Endothelial cell of umbilical vein (primary cell): ENCODE measurements at regions not wholly inside any gene's neighbourhood (a gene's known extent, or its start where the extent isn't known, plus 50 kb on each side); places are given as distances from the start of the nearest gene placed in this dataset.
A peak's percentile ranks its signal among the peaks of the same experiment; 100 is the strongest.

Experiments
- BruUV-seq: library from RNA; stranded (reverse); fragments of 400-500 nt; replicated peaks from 2 replicates; lab custom pipeline; 2021; lab: Mats Ljungman, UMichigan
- CTCF ChIA-PET: fragments of 300-600, 350-600 bp; sonication (Branson Sonifier 250); formaldehyde crosslinking; loops from one replicate; lab custom pipeline; 2021; ENCODE audit warnings: antibody characterized with exemption, inconsistent platforms; lab: Charles Lee
- POLR2A ChIA-PET: fragments of 300-600, 350-600 bp; sonication (Branson Sonifier 250); formaldehyde crosslinking; loops from one replicate; lab custom pipeline; 2021; ENCODE audit warnings: antibody characterized with exemption, inconsistent platforms; lab: Charles Lee
- DNase-seq: peaks from one replicate; pipeline ENCODE4 v3.0.0-alpha.2; 2011; ENCODE audit warnings: low read depth, low spot score
- FAIRE-seq: peaks from 2 replicates; lab custom pipeline; 2011; peaks lifted over from hg19 to GRCh38; lab: Jason Lieb, UNC
- H2AFZ ChIP-seq: 2 replicates; pipeline ENCODE4 v1.6.0; 2012; ENCODE audit warnings: low read depth, low read length, control low read depth, inconsistent platforms
- H3K27ac ChIP-seq: 2 replicates; pipeline ENCODE4 v1.5.1; 2011; ENCODE audit warnings: low read depth, mild to moderate bottlenecking, control low read depth, low read length, moderate library complexity; ENCODE audit not compliant: insufficient read depth
- H3K27me3 ChIP-seq, 2 experiments: 2 replicates each; pipeline versions ENCODE4 v1.6.0 to v1.6.1; 2011; ENCODE audit warnings: low read length in 2 of 2, mixed read lengths in 1 of 2; ENCODE audit not compliant: control insufficient read depth in 2 of 2, insufficient read depth in 2 of 2
- H3K36me3 ChIP-seq, 2 experiments: 2 replicates in 1 of 2; 3 replicates in 1 of 2; pipeline ENCODE4 v1.5.1; 2011; ENCODE audit warnings: low read length in 2 of 2, mild to moderate bottlenecking in 1 of 2, moderate library complexity in 1 of 2; ENCODE audit not compliant: control insufficient read depth in 2 of 2, insufficient read depth in 2 of 2; ENCODE audit errors: extremely low read depth in 1 of 2
- H3K4me1 ChIP-seq: 3 replicates; pipeline ENCODE4 v1.5.1; 2011; ENCODE audit warnings: mild to moderate bottlenecking, low read length; ENCODE audit not compliant: control insufficient read depth, insufficient read depth; ENCODE audit errors: extremely low read depth
- H3K4me2 ChIP-seq: 2 replicates; pipeline ENCODE4 v1.6.1; 2011; ENCODE audit warnings: low read length, control low read depth, mixed read lengths; ENCODE audit not compliant: insufficient read depth
- H3K4me3 ChIP-seq, 3 experiments: fragments of 200-600 bp in 1 of 3; sonication (generic), shearing (Covaris generic) in 1 of 3; replicated peaks in 1 of 3; 2 replicates each; pipeline ENCODE4 v1.5.1; 2011 to 2016; ENCODE audit warnings: control low read depth in 3 of 3, low read length in 3 of 3, mild to moderate bottlenecking in 2 of 3, inconsistent platforms in 1 of 3, low read depth in 1 of 3, moderate library complexity in 1 of 3; ENCODE audit not compliant: insufficient read depth in 1 of 3
- H3K79me2 ChIP-seq: 2 replicates; pipeline ENCODE4 v1.6.0; 2012; ENCODE audit warnings: low read length, inconsistent platforms; ENCODE audit not compliant: control insufficient read depth, insufficient read depth
- H3K9ac ChIP-seq: replicated peaks from 2 replicates; pipeline ENCODE3; 2011; ENCODE audit warnings: low read length, control low read depth; ENCODE audit not compliant: insufficient read depth; ENCODE audit errors: extremely low read depth
- H3K9me1 ChIP-seq: replicated peaks from 3 replicates; pipeline ENCODE4 v1.6.0; 2011; ENCODE audit warnings: mild to moderate bottlenecking, low read length; ENCODE audit not compliant: control insufficient read depth, insufficient read depth; ENCODE audit errors: extremely low read depth
- H3K9me3 ChIP-seq: replicated peaks from 2 replicates; pipeline ENCODE4 v1.5.1; 2012; ENCODE audit warnings: low read length, inconsistent platforms; ENCODE audit not compliant: control insufficient read depth, insufficient read depth
- H4K20me1 ChIP-seq: replicated peaks from 2 replicates; pipeline ENCODE3; 2011; ENCODE audit warnings: mild to moderate bottlenecking, low read length; ENCODE audit not compliant: control insufficient read depth, insufficient read depth; ENCODE audit errors: extremely low read depth
- EZH2 ChIP-seq: IDR thresholded peaks from 2 replicates; pipeline ENCODE4 v1.6.1; 2012; ENCODE audit warnings: borderline replicate concordance, low read depth, mild to moderate bottlenecking, moderate library complexity, low read length, inconsistent platforms; ENCODE audit not compliant: severe bottlenecking
- FOS ChIP-seq: IDR thresholded peaks from 2 replicates; pipeline ENCODE4 v1.6.1; 2011; ENCODE audit warnings: mild to moderate bottlenecking, low read length, moderate library complexity, borderline replicate concordance; ENCODE audit not compliant: insufficient read depth
- GATA2 ChIP-seq: IDR thresholded peaks from 2 replicates; pipeline ENCODE4 v1.7.0; 2011; ENCODE audit warnings: low read depth, mild to moderate bottlenecking, moderate library complexity, mixed read lengths, low read length; ENCODE audit not compliant: insufficient read length, insufficient read depth
- JUN ChIP-seq: IDR thresholded peaks from 2 replicates; pipeline ENCODE4 v1.6.1; 2011; ENCODE audit warnings: borderline replicate concordance, low read depth; ENCODE audit not compliant: insufficient read length, insufficient read depth
- MYC ChIP-seq: IDR thresholded peaks from one replicate; pipeline ENCODE4 v1.6.1; 2011; ENCODE audit warnings: mild to moderate bottlenecking, low read depth, low read length
- POLR2A ChIP-seq: IDR thresholded peaks from 2 replicates; pipeline ENCODE4 v1.6.1; 2012; ENCODE audit warnings: low read depth, mild to moderate bottlenecking, control low read depth, low read length
- POLR2AphosphoS5 ChIP-seq: IDR thresholded peaks from 2 replicates; pipeline ENCODE4 v1.6.1; 2012; ENCODE audit warnings: low read depth, mild to moderate bottlenecking, control low read depth, low read length, moderate library complexity; ENCODE audit not compliant: insufficient read depth
- dilution Hi-C: fragments of 300-500 bp; cut with MboI; formaldehyde crosslinking; loops from one replicate; pipeline ENCODE4 v1.15.0; 2019; ENCODE audit warnings: low sequenced_read_pairs; ENCODE audit not compliant: extremely low pct_ligation_motif_present
- intact Hi-C: fragments of 100-400 bp; cut with micrococcal nuclease; formaldehyde crosslinking; loops from one replicate; pipeline ENCODE4 v1.10.0; 2022
- TF ChIP-seq, protein P1 (sequence below), 2 donors: IDR thresholded peaks; 1 replicate in 1 of 2; 2 replicates in 1 of 2; pipeline ENCODE4 v1.5.1; 2011; ENCODE audit warnings: low read length in 2 of 2, mild to moderate bottlenecking in 2 of 2, moderate library complexity in 2 of 2, control low read depth in 1 of 2, inconsistent platforms in 1 of 2, low read depth in 1 of 2; ENCODE audit not compliant: insufficient read depth in 1 of 2; ENCODE audit errors: extremely low read depth in 1 of 2
- TF ChIP-seq, protein P2 (sequence below): IDR thresholded peaks from 2 replicates; pipeline ENCODE4 v1.6.1; 2011; ENCODE audit not compliant: insufficient read depth, insufficient read length

DNA sequence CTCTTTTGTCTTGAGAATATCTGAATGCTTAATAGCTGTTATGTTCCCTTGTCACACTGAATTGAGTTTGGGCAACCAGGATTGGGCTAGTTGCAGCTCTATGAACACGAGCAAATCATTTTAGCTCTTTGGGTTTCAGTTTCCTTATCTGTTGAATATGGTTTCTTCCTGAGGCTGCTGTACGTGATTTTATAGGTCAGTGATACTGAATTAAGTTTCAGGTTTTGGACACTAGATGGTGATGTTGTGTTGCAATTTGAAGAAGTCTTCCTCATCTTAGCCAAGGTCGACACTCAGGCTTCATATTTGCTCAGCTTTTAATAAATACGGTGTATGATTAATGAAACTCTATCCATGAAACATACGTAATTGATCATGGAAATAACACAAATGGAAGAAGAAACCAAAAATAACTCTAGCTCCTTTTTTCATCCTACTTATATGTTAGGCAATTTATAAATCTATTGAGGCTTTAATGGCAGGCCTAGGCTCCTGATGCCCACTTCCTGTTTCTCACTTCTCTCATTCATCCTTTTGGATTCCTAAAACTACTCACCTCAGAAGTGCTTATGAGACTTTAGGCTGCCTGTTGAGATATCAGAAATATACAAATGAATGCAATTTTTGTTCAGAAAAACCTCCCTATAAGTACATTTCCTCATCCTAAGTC lies 354.1 kb upstream of the MAP3K7 start:
- no peaks in the 10 kb centered on the region for H3K79me2 ChIP-seq
- FAIRE-seq (peak; percentile 71), DNase-seq (peak; percentile 75)
- POLR2A ChIA-PET = no interaction called here
- H3K9ac ChIP-seq = no peak overlapping the region
- H3K4me1 ChIP-seq = no peaks in the 10 kb centered on the region
- no peaks in the 10 kb centered on the region for H3K9me3 ChIP-seq
- H3K4me2 ChIP-seq = peak overlapping the region; percentile 8
- no peak overlapping the region for H3K27ac ChIP-seq
- TF ChIP-seq EZH2 = no peak
- TF ChIP-seq, protein P1, sequence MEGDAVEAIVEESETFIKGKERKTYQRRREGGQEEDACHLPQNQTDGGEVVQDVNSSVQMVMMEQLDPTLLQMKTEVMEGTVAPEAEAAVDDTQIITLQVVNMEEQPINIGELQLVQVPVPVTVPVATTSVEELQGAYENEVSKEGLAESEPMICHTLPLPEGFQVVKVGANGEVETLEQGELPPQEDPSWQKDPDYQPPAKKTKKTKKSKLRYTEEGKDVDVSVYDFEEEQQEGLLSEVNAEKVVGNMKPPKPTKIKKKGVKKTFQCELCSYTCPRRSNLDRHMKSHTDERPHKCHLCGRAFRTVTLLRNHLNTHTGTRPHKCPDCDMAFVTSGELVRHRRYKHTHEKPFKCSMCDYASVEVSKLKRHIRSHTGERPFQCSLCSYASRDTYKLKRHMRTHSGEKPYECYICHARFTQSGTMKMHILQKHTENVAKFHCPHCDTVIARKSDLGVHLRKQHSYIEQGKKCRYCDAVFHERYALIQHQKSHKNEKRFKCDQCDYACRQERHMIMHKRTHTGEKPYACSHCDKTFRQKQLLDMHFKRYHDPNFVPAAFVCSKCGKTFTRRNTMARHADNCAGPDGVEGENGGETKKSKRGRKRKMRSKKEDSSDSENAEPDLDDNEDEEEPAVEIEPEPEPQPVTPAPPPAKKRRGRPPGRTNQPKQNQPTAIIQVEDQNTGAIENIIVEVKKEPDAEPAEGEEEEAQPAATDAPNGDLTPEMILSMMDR (IDR thresholded peaks at IDR 0.05; ENCODE audit: extremely low read depth in 1 of 2, insufficient read depth in 1 of 2, low read depth in 1 of 2, low read length in 2 of 2) = peak; percentile 25 to 35
- peaks cover 0 to 2% of the 10 kb centered on the region in 2 experiments for H3K27me3 ChIP-seq
- no TSS peak for BruUV-seq
- CTCF ChIA-PET = interaction anchor here (0.8 to 1.4 kb wide), 5 partner anchors 12 to 1704 kb away, joined by 3 to 7 read pairs (median 4); no protein-coding TSS in a partner anchor
- no peaks in the 10 kb centered on the region for H4K20me1 ChIP-seq
- no peaks in the 10 kb centered on the region for H3K9me1 ChIP-seq
- H3K4me3 ChIP-seq = no peak overlapping the region
- dilution Hi-C loops (no loop called here), intact Hi-C loops (loop anchor here (1.0 to 5.0 kb wide), 3 partner anchors 140 to 1701 kb away; no protein-coding TSS in a partner anchor)
- no peak overlapping the region for H2AFZ ChIP-seq
- no peaks in the 10 kb centered on the region for H3K36me3 ChIP-seq

DNA sequence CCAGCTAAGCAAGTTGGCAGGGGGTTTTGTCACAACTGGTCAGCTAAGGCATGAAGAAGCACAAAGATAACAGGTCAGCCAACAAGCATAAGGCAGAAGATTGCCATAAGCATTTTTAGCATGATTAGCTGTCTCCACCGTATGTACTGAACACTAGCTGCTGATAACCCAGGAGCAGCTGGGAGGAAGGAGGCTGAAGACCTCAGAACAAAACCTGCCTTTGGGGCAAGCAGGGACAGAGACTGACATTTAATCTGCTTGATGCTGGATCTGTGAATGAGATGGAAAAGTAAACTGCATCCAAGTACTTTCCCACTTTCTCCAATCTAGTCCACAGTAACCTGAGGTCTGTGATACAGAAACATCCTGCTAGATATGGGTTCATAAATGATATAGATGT lies 353.0 kb upstream of the MAP3K7 start:
- DNase-seq = no peak
- H3K79me2 ChIP-seq = no peaks in the 10 kb centered on the region
- no peaks in the 10 kb centered on the region for H3K9me3 ChIP-seq
- no peak overlapping the region for H3K27ac ChIP-seq
- H3K4me2 ChIP-seq = no peak overlapping the region
- ChIA-PET POLR2A (no interaction called here), CTCF (interaction anchor here (0.9 to 1.4 kb wide), 4 partner anchors 13 to 1705 kb away, joined by 3 to 5 read pairs (median 4); no protein-coding TSS in a partner anchor)
- no peaks in the 10 kb centered on the region for H3K4me1 ChIP-seq
- FAIRE-seq = no peak
- no peaks in the 10 kb centered on the region for H3K9me1 ChIP-seq
- BruUV-seq = no TSS peak
- peaks cover 0 to 4% of the 10 kb centered on the region in 2 experiments for H3K27me3 ChIP-seq
- H2AFZ ChIP-seq = no peak overlapping the region
- no peak for TF ChIP-seq GATA2
- no peak for TF ChIP-seq FOS
- TF ChIP-seq, protein P2, sequence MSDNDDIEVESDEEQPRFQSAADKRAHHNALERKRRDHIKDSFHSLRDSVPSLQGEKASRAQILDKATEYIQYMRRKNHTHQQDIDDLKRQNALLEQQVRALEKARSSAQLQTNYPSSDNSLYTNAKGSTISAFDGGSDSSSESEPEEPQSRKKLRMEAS = no peak
- no peak for TF ChIP-seq JUN
- TF ChIP-seq POLR2AphosphoS5 = no peak
- TF ChIP-seq MYC = no peak
- TF ChIP-seq, protein P1 (IDR thresholded peaks at IDR 0.05; ENCODE audit: extremely low read depth in 1 of 2, insufficient read depth in 1 of 2, low read depth in 1 of 2, low read length in 2 of 2) = no peak
- no peak for TF ChIP-seq POLR2A
- no peak for TF ChIP-seq EZH2
- H3K9ac ChIP-seq = no peak overlapping the region
- no peaks in the 10 kb centered on the region for H3K36me3 ChIP-seq
- dilution Hi-C loops (no loop called here), intact Hi-C loops (loop anchor here (2.0 to 10.0 kb wide), 3 partner anchors 595 to 1702 kb away; no protein-coding TSS in a partner anchor)
- H3K4me3 ChIP-seq = no peak overlapping the region
- no peaks in the 10 kb centered on the region for H4K20me1 ChIP-seq
